T-helper 2 cell treated with Interferon-gamma antibody and Interleukin-4, amounts not matched to agents 100 ng/mL and 5 ng/mL, for 36 hours (primary cell): ENCODE measurements at regions not wholly inside any gene's neighbourhood (a gene's known extent, or its start where the extent isn't known, plus 50 kb on each side); places are given as distances from the start of the nearest gene placed in this dataset.

Source experiments
- intact Hi-C: fragments of 100-400 bp; cut with micrococcal nuclease; formaldehyde crosslinking; loops from one replicate; pipeline ENCODE4 v1.15.1; 2023

DNA sequence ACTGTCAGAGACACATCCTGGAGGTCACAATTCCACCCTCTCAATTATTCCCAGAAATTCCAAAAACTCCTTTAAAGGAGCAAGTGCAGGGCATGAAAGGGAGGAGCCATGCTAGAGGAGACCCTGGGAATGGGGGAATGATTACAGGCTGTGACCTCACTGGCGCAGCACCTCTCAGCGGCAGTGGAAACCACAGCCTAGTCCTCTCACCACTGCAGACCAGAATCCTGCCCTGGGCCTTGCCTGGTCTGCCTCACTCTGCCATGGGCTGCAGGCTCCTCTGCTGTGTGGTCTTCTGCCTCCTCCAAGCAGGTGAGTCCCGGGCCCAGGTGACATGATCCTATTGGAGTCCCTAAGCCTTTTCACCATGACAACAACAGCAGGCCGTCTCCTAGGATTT is 50.5 kb upstream of the PRSS58 start:
- intact Hi-C loops = no loop called here
